ENCODE measurements at regions not wholly inside any gene's neighbourhood (a gene's known extent, or its start where the extent isn't known, plus 50 kb on each side); places are given as distances from the start of the nearest gene placed in this dataset.

GRCh38 chr6:159615918-159616317 lies 77.1 kb downstream of the SOD2 start:
- no peaks in the 10 kb centered on the region for H3K4me1 Mint-ChIP-seq (ENCODE audit: low read depth, unreplicated experiment)
- H3K9me3 Mint-ChIP-seq (ENCODE audit: unreplicated experiment): peaks cover 8% of the 10 kb centered on the region
- no TSS peak for BruUV-seq (replicated peaks)
- H3K36me3 Mint-ChIP-seq (ENCODE audit: insufficient read depth, unreplicated experiment): no peaks in the 10 kb centered on the region
- ChIA-PET CTCF (no interaction called here), POLR2A (no interaction called here)
- DNase-seq: no peak
- Histone ChIP-seq H3K9me3 (no peaks in the 10 kb centered on the region; the same call in 1 of the 2 replicates), H3K4me3 (ENCODE audit: low read depth, low read length) (no peak overlapping the region), H3K27me3 (replicated peaks; ENCODE audit: control insufficient read depth, insufficient read depth, low read length) (no peaks in the 10 kb centered on the region), H3K4me1 (no peaks in the 10 kb centered on the region), H3K36me3 (ENCODE audit: control insufficient read depth, insufficient read depth, low read length) (no peaks in the 10 kb centered on the region)
- intact Hi-C loops (cut with micrococcal nuclease; ENCODE audit: unreplicated experiment): no loop called here
- TF ChIP-seq CTCF (IDR thresholded peaks at IDR 0.05; ENCODE audit: insufficient read depth in 1 of 2, low read depth in 1 of 2, low read length in 1 of 2, severe bottlenecking in 1 of 2, unreplicated experiment in 1 of 2): no peak
- H3K4me3 Mint-ChIP-seq (ENCODE audit: unreplicated experiment): no peak overlapping the region
- H3K27me3 Mint-ChIP-seq (ENCODE audit: insufficient read depth, unreplicated experiment): peaks cover 15% of the 10 kb centered on the region
- no peak overlapping the region for H3K27ac Mint-ChIP-seq (ENCODE audit: unreplicated experiment)

- Mint-ChIP-seq H3K27ac (ENCODE audit: unreplicated experiment) (no peak overlapping the region), H3K36me3 (ENCODE audit: insufficient read depth, unreplicated experiment) (no peaks in the 10 kb centered on the region), H3K27me3 (ENCODE audit: insufficient read depth, unreplicated experiment) (peaks cover 5% of the 10 kb centered on the region), H3K4me3 (ENCODE audit: unreplicated experiment) (no peak overlapping the region), H3K9me3 (ENCODE audit: unreplicated experiment) (peaks cover 8% of the 10 kb centered on the region), H3K4me1 (ENCODE audit: low read depth, unreplicated experiment) (no peaks in the 10 kb centered on the region)
- POLR2A ChIA-PET: no interaction called here
- Histone ChIP-seq H3K36me3 (ENCODE audit: control insufficient read depth, insufficient read depth, low read length) (no peaks in the 10 kb centered on the region), H3K4me3 (ENCODE audit: low read depth, low read length) (no peak overlapping the region), H3K4me1 (no peaks in the 10 kb centered on the region), H3K27me3 (replicated peaks; ENCODE audit: control insufficient read depth, insufficient read depth, low read length) (no peaks in the 10 kb centered on the region), H3K9me3 (no peaks in the 10 kb centered on the region; the same call in 1 of the 2 replicates)
- no peak for DNase-seq
- CTCF ChIA-PET: no interaction called here
- intact Hi-C loops (cut with micrococcal nuclease; ENCODE audit: unreplicated experiment): no loop called here
- no peak for TF ChIP-seq CTCF (IDR thresholded peaks at IDR 0.05; ENCODE audit: insufficient read depth in 1 of 2, low read depth in 1 of 2, low read length in 1 of 2, severe bottlenecking in 1 of 2, unreplicated experiment in 1 of 2)
- BruUV-seq (replicated peaks): no TSS peak
Measured at GRCh38 chr6:159610881-159611280, 82.2 kb downstream of the SOD2 start.

GRCh38 chr6:159609652-159610178 lies 83.3 kb downstream of the SOD2 start:
- POLR2A ChIA-PET: no interaction called here
- Histone ChIP-seq H3K4me1 (no peaks in the 10 kb centered on the region), H3K9me3 (no peaks in the 10 kb centered on the region), H3K4me3 (ENCODE audit: low read depth, low read length) (no peak overlapping the region), H3K36me3 (ENCODE audit: control insufficient read depth, insufficient read depth, low read length) (no peaks in the 10 kb centered on the region), H3K27me3 (replicated peaks; ENCODE audit: control insufficient read depth, insufficient read depth, low read length) (no peaks in the 10 kb centered on the region)
- no peak for DNase-seq
- Mint-ChIP-seq H3K9me3 (ENCODE audit: unreplicated experiment) (peaks cover under 1% of the 10 kb centered on the region), H3K36me3 (ENCODE audit: insufficient read depth, unreplicated experiment) (no peaks in the 10 kb centered on the region), H3K4me3 (ENCODE audit: unreplicated experiment) (no peak overlapping the region), H3K4me1 (ENCODE audit: low read depth, unreplicated experiment) (no peaks in the 10 kb centered on the region), H3K27ac (ENCODE audit: unreplicated experiment) (no peak overlapping the region), H3K27me3 (ENCODE audit: insufficient read depth, unreplicated experiment) (peaks cover 2% of the 10 kb centered on the region)
- no peak for TF ChIP-seq CTCF (IDR thresholded peaks at IDR 0.05; ENCODE audit: insufficient read depth in 1 of 2, low read depth in 1 of 2, low read length in 1 of 2, severe bottlenecking in 1 of 2, unreplicated experiment in 1 of 2)
- BruUV-seq (replicated peaks): no TSS peak
- intact Hi-C loops (cut with micrococcal nuclease; ENCODE audit: unreplicated experiment): loop anchor here (1.0 kb wide), 2 partner anchors 356 to 435 kb away; no protein-coding TSS in a partner anchor
- CTCF ChIA-PET: interaction anchor here (0.6 kb wide), 1 partner anchor 80 kb away, joined by 3 read pairs; no protein-coding TSS in a partner anchor

Measured in Caco-2 (cell line).